GM18502 (cell line): ENCODE measurements at regions not wholly inside any gene's neighbourhood (a gene's known extent, or its start where the extent isn't known, plus 50 kb on each side); places are given as distances from the start of the nearest gene placed in this dataset.
"Not testable (repeated sequence)": the region's sequence is repeated elsewhere in the genome, so short reads cannot be mapped to it uniquely, and the experiment has no call there.

ENCODE experiments used
- ATAC-seq: cut with Tn5 transposase; IDR thresholded peaks from one replicate; pipeline ENCODE4 v1.9.1; 2021; ENCODE audit warnings: mild to moderate bottlenecking; ENCODE audit not compliant: unreplicated experiment, poor library complexity

- no peak for ATAC-seq
These were observed 100.7 kb upstream of the HCCS start for GRCh38 chrX:11010476-11010875.

DNA sequence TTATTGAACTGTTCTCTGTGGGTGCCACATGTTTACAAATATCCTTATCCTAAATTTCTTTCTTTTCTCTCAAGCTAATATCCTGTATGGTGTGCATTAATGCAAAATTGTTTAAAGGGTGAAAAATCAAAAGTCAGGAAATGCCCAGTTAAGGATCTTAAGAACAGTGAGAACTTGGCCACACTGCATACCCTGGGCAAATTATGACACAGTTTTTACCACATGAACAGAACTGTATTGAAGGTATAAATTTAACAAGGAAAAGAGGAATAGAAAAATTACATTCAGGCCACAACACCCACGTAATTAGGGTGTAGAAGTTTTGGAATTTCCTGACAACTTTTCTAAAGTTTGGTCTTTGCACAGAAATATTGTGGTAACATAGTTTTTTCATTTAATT lies 94.4 kb upstream of the HCCS start:
- ATAC-seq, result no peak

GRCh38 chrX:11022588-11022987 lies 88.5 kb upstream of the HCCS start:
- not testable (repeated sequence) for ATAC-seq

- no peak for ATAC-seq
These were observed 71.2 kb upstream of the HCCS start for GRCh38 chrX:11039926-11040325.

- no peak for ATAC-seq
These were observed 70.7 kb upstream of the HCCS start for GRCh38 chrX:11040405-11040804.

- no peak for ATAC-seq
These were observed 70.1 kb upstream of the HCCS start for GRCh38 chrX:11040996-11041395.

DNA sequence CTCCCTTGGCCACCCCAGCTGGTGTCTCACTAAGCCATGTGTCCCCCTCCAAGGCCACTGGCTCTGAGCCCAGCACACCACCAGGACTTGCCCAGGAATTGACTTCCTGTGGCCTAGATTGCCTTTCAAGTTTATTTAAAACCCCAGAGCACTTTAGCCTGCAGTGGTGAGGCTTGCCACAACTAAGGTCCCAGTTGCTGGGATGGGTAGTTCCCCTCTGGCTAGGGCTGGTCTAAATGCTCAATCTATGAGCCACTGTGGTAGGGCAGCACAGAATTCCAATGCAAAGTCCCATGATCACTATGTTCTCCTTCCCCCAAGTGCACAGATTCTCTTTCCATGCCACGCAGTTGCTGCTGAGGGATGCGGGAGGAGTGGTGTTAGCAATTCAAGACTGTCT lies 61.1 kb upstream of the HCCS start:
- ATAC-seq, result no peak

GRCh38 chrX:11053351-11053750 lies 57.8 kb upstream of the HCCS start:
- ATAC-seq, result no peak

DNA sequence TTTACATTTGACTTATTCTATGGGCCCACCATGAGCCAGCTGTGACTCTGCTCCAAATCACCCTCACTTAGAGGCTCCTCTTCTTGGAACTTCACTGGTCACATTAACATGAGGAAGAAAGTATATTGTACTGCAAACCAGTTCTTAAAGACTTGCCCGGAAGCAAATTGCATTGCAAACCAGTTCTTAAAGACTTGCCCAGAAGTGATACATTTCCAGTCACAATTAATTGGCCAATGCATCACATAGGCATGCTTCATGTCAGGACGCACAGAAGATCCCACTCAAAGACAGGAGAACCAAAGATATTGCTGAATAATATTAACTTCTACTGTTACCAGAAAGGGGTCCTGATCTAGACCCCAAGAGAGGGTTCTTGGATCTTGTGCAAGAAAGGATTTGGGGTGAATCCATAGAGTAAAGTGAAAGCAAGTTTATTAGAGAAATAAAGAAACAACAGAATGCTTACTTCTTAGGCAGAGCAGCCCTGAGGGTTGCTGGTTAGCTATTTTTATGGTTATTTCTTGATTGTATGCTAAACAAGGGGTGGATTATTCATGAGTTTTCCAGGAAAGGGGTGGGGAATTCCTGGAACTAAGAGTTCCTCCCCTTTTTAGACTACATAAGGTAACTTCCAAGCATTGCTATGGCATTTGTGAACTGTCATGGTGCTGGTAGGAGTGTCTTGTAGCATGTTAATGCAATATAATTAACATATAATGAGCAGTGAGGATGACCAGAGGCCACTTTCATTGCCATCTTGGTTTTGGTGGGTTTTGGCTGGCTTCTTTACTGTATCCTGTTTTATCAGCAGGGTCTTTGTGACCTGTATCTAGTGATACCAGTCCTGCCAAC lies 54.6 kb upstream of the HCCS start:
- ATAC-seq, result no peak

DNA sequence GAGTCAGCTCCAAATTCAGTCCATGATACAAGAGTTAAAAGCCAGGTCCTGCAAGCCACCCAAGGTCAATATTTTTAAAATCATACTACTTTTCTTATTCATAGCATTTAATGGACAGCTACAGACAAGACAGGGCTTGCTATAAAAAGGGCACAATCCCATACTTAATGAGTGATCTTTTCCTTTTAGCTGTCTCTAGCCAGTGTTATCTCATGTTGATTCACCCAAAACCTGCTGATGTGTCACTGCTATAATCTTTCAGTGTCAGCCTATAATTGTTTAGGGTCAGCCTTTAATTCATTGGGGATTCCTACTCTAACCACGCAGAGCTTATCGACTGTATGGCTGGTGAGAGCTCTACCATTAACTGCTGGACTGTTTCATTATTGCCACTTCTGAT lies 51.2 kb upstream of the HCCS start:
- ATAC-seq, result no peak
